GM12878 (cell line): ENCODE measurements at regions not wholly inside any gene's neighbourhood (a gene's known extent, or its start where the extent isn't known, plus 50 kb on each side); places are given as distances from the start of the nearest gene placed in this dataset.

Experiments used
- ATAC-seq: fragments of 200-7000 bp; cut with Tn5 transposase; 3 replicates; pipeline ENCODE4 v1.9.1; 2020; ENCODE audit warnings: mild to moderate bottlenecking, moderate library complexity
- BruUV-seq: library from RNA; stranded (reverse); fragments of 400-500 nt; replicated peaks from 2 replicates; lab custom pipeline; 2021; lab: Mats Ljungman, UMichigan
- CTCF ChIA-PET: fragments of 300-600 bp; sonication (Branson Sonifier 250); formaldehyde crosslinking; extraction: SDS; loops from one replicate; lab custom pipeline; 2021; ENCODE audit warnings: inconsistent platforms; lab: Yijun Ruan, JAX
- POLR2A ChIA-PET: fragments of 350-600 bp; formaldehyde crosslinking; extraction: SDS; loops from one replicate; lab custom pipeline; 2021; ENCODE audit warnings: inconsistent platforms; lab: Charles Lee
- RAD21 ChIA-PET: fragments of 300-600 bp; sonication (Branson Sonifier 250); formaldehyde crosslinking; loops from one replicate; lab custom pipeline; 2023; ENCODE audit warnings: antibody characterized with exemption; ENCODE audit not compliant: unreplicated experiment; lab: Charles Lee
- SMC1A ChIA-PET: fragments of 300-600 bp; sonication (Branson Sonifier 250); formaldehyde crosslinking; loops from one replicate; lab custom pipeline; 2023; ENCODE audit not compliant: unreplicated experiment, uncharacterized antibody; lab: Charles Lee
- DNase-seq: peaks from one replicate; pipeline ENCODE4 v3.0.0-alpha.2; 2011; ENCODE audit warnings: low read depth, low spot score
- FAIRE-seq: peaks from 3 replicates; lab custom pipeline; 2011; peaks lifted over from hg19 to GRCh38; lab: Jason Lieb, UNC
- H2AFZ ChIP-seq: 2 replicates; pipeline ENCODE4 v1.6.0; 2011; ENCODE audit warnings: low read depth, low read length, control low read depth; ENCODE audit not compliant: control insufficient read depth
- H3K27ac ChIP-seq: 2 replicates; pipeline ENCODE4 v1.5.1; 2011; ENCODE audit warnings: control low read depth; ENCODE audit not compliant: control insufficient read depth, insufficient read depth
- H3K27me3 ChIP-seq, 2 experiments: replicated peaks in 1 of 2; 2 replicates each; pipeline versions ENCODE4 v1.6.0 to v1.6.1; 2011; ENCODE audit warnings: low read length in 1 of 2; ENCODE audit not compliant: control insufficient read depth in 2 of 2, insufficient read depth in 2 of 2
- H3K36me3 ChIP-seq, 2 experiments: 2 replicates each; pipeline ENCODE4 v1.5.1; 2011; ENCODE audit warnings: low read length in 1 of 2; ENCODE audit not compliant: control insufficient read depth in 2 of 2, insufficient read depth in 2 of 2
- H3K4me1 ChIP-seq: 2 replicates; pipeline ENCODE4 v1.6.1; 2011; ENCODE audit warnings: mild to moderate bottlenecking, low read length, moderate library complexity, mixed read lengths; ENCODE audit not compliant: control insufficient read depth, insufficient read depth
- H3K4me2 ChIP-seq: 2 replicates; pipeline ENCODE4 v1.6.0; 2011; ENCODE audit warnings: control low read depth; ENCODE audit not compliant: control insufficient read depth, insufficient read depth
- H3K4me3 ChIP-seq: fragments of 200-600 bp; sonication (generic); 2 replicates; pipeline ENCODE4 v1.5.1; 2016
- H3K79me2 ChIP-seq: 2 replicates; pipeline ENCODE4 v1.6.0; 2011; ENCODE audit warnings: low read length; ENCODE audit not compliant: control insufficient read depth, insufficient read depth
- H3K9ac ChIP-seq: 2 replicates; pipeline ENCODE4 v1.8.0; 2011; ENCODE audit warnings: low read length, control low read depth, mixed read lengths; ENCODE audit not compliant: control insufficient read depth, insufficient read depth
- H3K9me3 ChIP-seq: replicated peaks from 3 replicates; pipeline ENCODE4 v1.5.1; 2011; ENCODE audit warnings: mild to moderate bottlenecking, low read length; ENCODE audit not compliant: control insufficient read depth, insufficient read depth
- H4K20me1 ChIP-seq: 2 replicates; pipeline ENCODE4 v1.6.0; 2011; ENCODE audit not compliant: control insufficient read depth, insufficient read depth
- BACH1 ChIP-seq: fragments of 450-650 bp; IDR thresholded peaks from 2 replicates; pipeline ENCODE4 v1.6.1; 2017; ENCODE audit warnings: mild to moderate bottlenecking, borderline replicate concordance
- EED ChIP-seq: sonication (generic); IDR thresholded peaks from 2 replicates; pipeline ENCODE4 v1.6.1; 2016; ENCODE audit warnings: antibody characterized with exemption, low read depth
- MTA3 ChIP-seq: IDR thresholded peaks from 2 replicates; pipeline ENCODE4 v1.6.1; 2012; ENCODE audit warnings: low read length, inconsistent platforms, borderline replicate concordance
- SUPT20H ChIP-seq: IDR thresholded peaks from 2 replicates; pipeline ENCODE4 v1.6.1; 2011; ENCODE audit warnings: low read depth, mild to moderate bottlenecking, low read length, moderate library complexity, borderline replicate concordance; ENCODE audit not compliant: control insufficient read depth
- WGBS: methylation state at CpG from one replicate; pipeline ENCODE4 v1.1.6; 2016; ENCODE audit warnings: low lambda C conversion rate; ENCODE audit not compliant: insufficient replicate concordance, insufficient coverage; ENCODE audit errors: missing lambda C conversion rate; 5-methylcytosine and 5-hydroxymethylcytosine counted together
- in situ Hi-C: fragments of 300-500 bp; cut with MboI; formaldehyde crosslinking; loops from 9 replicates; pipeline ENCODE4 v1.14.3; 2018; ENCODE audit warnings: mixed read lengths
- intact Hi-C: fragments of 100-400 bp; cut with micrococcal nuclease; formaldehyde crosslinking; loops from one replicate; pipeline ENCODE4 v1.14.2; 2022; ENCODE audit not compliant: unreplicated experiment
- TF ChIP-seq, protein P1 (sequence below): fragments of 450-650 bp; conservative IDR thresholded peaks from 2 replicates; pipeline ENCODE4 v1.6.1; 2017; ENCODE audit warnings: mild to moderate bottlenecking, moderate library complexity

DNA sequence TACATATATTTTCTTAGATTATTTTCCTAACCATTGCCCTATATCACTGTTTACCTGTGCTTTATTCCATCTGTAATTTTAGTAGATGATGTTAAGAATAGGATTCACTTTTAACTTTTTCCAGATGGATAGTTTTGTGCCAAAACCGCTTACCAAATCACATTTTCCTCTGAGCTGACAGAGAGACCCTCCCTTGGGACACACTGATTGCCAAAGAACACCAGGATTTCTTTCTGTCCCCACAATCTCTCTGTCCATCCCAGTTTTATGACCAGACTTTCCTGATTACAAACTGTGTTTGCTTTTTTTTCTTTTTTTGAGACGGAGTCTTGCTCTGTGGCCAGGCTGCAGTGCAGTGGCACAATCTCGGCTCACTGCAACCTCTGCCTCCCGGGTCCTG lies 81.3 kb upstream of the SPATA31C2 start (continued):
- no peak for TF ChIP-seq SUPT20H

DNA sequence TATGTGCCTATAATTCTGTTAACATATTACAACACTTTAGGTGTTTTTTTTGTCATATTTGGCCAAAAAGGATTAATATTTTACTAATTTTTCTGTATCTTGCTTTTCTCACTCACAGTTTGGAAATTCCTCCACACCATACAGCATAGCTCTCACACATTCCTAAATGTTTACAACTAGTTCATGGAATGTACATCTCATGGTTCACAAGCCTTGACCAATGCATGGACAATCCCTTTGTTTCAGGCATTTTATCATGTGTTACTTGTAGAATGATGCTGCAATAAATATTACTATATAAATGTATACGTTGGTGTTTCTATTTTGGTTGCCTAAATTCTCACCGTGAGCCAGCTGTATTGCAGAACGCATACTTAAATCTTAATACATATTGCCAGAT lies 80.5 kb upstream of the SPATA31C2 start:
- Histone ChIP-seq H2AFZ (no peak overlapping the region), H3K27me3 (no peaks in the 10 kb centered on the region), H3K27ac (no peak overlapping the region), H4K20me1 (no peaks in the 10 kb centered on the region), H3K36me3 (no peaks in the 10 kb centered on the region), H3K9me3 (no peaks in the 10 kb centered on the region; the same call in 2 of the 3 replicates), H3K4me3 (no peak overlapping the region), H3K9ac (no peak overlapping the region), H3K79me2 (no peaks in the 10 kb centered on the region), H3K4me2 (no peak overlapping the region), H3K4me1 (no peaks in the 10 kb centered on the region)
- WGBS: 63% methylated on average over 3 of the region's 3 CpGs
- BruUV-seq: no TSS peak
- ChIA-PET CTCF (no interaction called here), RAD21 (no interaction called here), POLR2A (no interaction called here), SMC1A (interaction anchor here (0.6 kb wide), 1 partner anchor 1971 kb away, joined by 4 read pairs; no protein-coding TSS in a partner anchor)
- no peak for TF ChIP-seq SUPT20H
- TF ChIP-seq EED: no peak
- TF ChIP-seq MTA3: no peak
- TF ChIP-seq, protein P1, sequence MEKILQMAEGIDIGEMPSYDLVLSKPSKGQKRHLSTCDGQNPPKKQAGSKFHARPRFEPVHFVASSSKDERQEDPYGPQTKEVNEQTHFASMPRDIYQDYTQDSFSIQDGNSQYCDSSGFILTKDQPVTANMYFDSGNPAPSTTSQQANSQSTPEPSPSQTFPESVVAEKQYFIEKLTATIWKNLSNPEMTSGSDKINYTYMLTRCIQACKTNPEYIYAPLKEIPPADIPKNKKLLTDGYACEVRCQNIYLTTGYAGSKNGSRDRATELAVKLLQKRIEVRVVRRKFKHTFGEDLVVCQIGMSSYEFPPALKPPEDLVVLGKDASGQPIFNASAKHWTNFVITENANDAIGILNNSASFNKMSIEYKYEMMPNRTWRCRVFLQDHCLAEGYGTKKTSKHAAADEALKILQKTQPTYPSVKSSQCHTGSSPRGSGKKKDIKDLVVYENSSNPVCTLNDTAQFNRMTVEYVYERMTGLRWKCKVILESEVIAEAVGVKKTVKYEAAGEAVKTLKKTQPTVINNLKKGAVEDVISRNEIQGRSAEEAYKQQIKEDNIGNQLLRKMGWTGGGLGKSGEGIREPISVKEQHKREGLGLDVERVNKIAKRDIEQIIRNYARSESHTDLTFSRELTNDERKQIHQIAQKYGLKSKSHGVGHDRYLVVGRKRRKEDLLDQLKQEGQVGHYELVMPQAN: no peak
- TF ChIP-seq BACH1: no peak
- no peak for FAIRE-seq
- DNase-seq: no peak
- in situ Hi-C loops: no loop called here
- intact Hi-C loops: no loop called here
- ATAC-seq: no peak
